ENCODE measurements at regions not wholly inside any gene's neighbourhood (a gene's known extent, or its start where the extent isn't known, plus 50 kb on each side); places are given as distances from the start of the nearest gene placed in this dataset.

GRCh38 chr22:49160261-49161001, 667.2 kb downstream of the BRD1 start:
- DNase-seq, result no peak

- no peak for DNase-seq
Measured at GRCh38 chr22:49159711-49160110, 668.0 kb downstream of the BRD1 start.

GRCh38 chr22:49158741-49159564, 668.7 kb downstream of the BRD1 start:
- DNase-seq, result no peak

GRCh38 chr22:49157529-49158339, 669.9 kb downstream of the BRD1 start:
- no peak for DNase-seq

GRCh38 chr22:49156662-49157285, 670.9 kb downstream of the BRD1 start:
- no peak for DNase-seq

- DNase-seq, result no peak
Measured at GRCh38 chr22:49155770-49156580, 671.7 kb downstream of the BRD1 start.

GRCh38 chr22:49155039-49155769, 672.5 kb downstream of the BRD1 start:
- no peak for DNase-seq

GRCh38 chr22:49154433-49154832, 673.2 kb downstream of the BRD1 start:
- no peak for DNase-seq

- DNase-seq, result no peak
Measured at GRCh38 chr22:49153921-49154320, 673.8 kb downstream of the BRD1 start.

GRCh38 chr22:49152939-49153770, 674.5 kb downstream of the BRD1 start:
- no peak for DNase-seq

- no peak for DNase-seq
Measured at GRCh38 chr22:49152127-49152938, 675.3 kb downstream of the BRD1 start.

GRCh38 chr22:49151256-49152126, 676.2 kb downstream of the BRD1 start:
- no peak for DNase-seq

- DNase-seq, result no peak
Measured at GRCh38 chr22:49150801-49151221, 676.9 kb downstream of the BRD1 start.

GRCh38 chr22:49149721-49150608, 677.7 kb downstream of the BRD1 start:
- DNase-seq, result no peak

- no peak for DNase-seq
Measured at GRCh38 chr22:49148895-49149418, 678.7 kb downstream of the BRD1 start.

- no peak for DNase-seq
Measured at GRCh38 chr22:49147617-49148175, 680.0 kb downstream of the BRD1 start.

GRCh38 chr22:49147171-49147570, 680.5 kb downstream of the BRD1 start:
- DNase-seq, result no peak
